Suprapubic skin (tissue), 4 donors: ENCODE measurements at regions not wholly inside any gene's neighbourhood (a gene's known extent, or its start where the extent isn't known, plus 50 kb on each side); places are given as distances from the start of the nearest gene placed in this dataset.

Experiments used
- DNase-seq, 2 donors: peaks; one replicate each; pipeline ENCODE4 v3.0.0-alpha.2; 2019; ENCODE audit warnings: low spot score in 2 of 2
- H3K27ac ChIP-seq: fragments of 200-600 bp; sonication (generic); one replicate; pipeline ENCODE4 v1.5.1; 2019
- H3K27me3 ChIP-seq: fragments of 200-600 bp; sonication (generic); one replicate; pipeline ENCODE4 v1.5.1; 2019
- H3K36me3 ChIP-seq: fragments of 200-600 bp; sonication (generic); one replicate; pipeline ENCODE4 v1.5.1; 2019
- H3K4me1 ChIP-seq: fragments of 200-600 bp; sonication (generic); one replicate; pipeline ENCODE4 v1.5.1; 2019
- H3K4me3 ChIP-seq: fragments of 200-600 bp; sonication (generic); one replicate; pipeline ENCODE4 v1.5.1; 2019; ENCODE audit warnings: mild to moderate bottlenecking
- H3K9me3 ChIP-seq: fragments of 200-600 bp; sonication (generic); one replicate; pipeline ENCODE4 v1.5.1; 2019
- CTCF ChIP-seq, 2 donors: fragments of 200-600 bp in 1 of 2; fragments of 450-650 bp in 1 of 2; sonication (generic) in 1 of 2; IDR thresholded peaks; one replicate each; pipeline ENCODE4 v1.5.1; 2016 to 2019; ENCODE audit warnings: antibody characterized with exemption in 2 of 2, mild to moderate bottlenecking in 1 of 2, moderate library complexity in 1 of 2
- EP300 ChIP-seq: sonication (generic); formaldehyde crosslinking; IDR thresholded peaks from one replicate; pipeline ENCODE4 v1.6.1; 2017; ENCODE audit warnings: antibody characterized with exemption
- POLR2A ChIP-seq, 2 donors: fragments of 450-650 bp; IDR thresholded peaks; one replicate each; pipeline ENCODE4 v1.6.1; 2017; ENCODE audit warnings: antibody characterized with exemption in 2 of 2, mild to moderate bottlenecking in 2 of 2, moderate library complexity in 2 of 2
- POLR2AphosphoS5 ChIP-seq, 3 donors: sonication (generic); formaldehyde crosslinking; IDR thresholded peaks; one replicate each; pipeline ENCODE4 v1.6.1; 2017; ENCODE audit warnings: antibody characterized with exemption in 3 of 3
- WGBS: methylation state at CpG from one replicate; pipeline ENCODE4 v1.1.5; 2018; 5-methylcytosine and 5-hydroxymethylcytosine counted together

- H3K36me3 ChIP-seq = no peaks in the 10 kb centered on the region
- 64% methylated on average over 2 of the region's 2 CpGs for WGBS
- peaks cover 3% of the 10 kb centered on the region for H3K4me1 ChIP-seq
- no peaks in the 10 kb centered on the region for H3K27me3 ChIP-seq
- H3K4me3 ChIP-seq = no peak overlapping the region
- no peaks in the 10 kb centered on the region for H3K9me3 ChIP-seq
- no peak for DNase-seq
- no peak overlapping the region for H3K27ac ChIP-seq
- TF ChIP-seq EP300 = no peak
- TF ChIP-seq POLR2AphosphoS5 (IDR thresholded peaks at IDR 0.05) = no peak
- no peak for TF ChIP-seq POLR2A (IDR thresholded peaks at IDR 0.05)
- TF ChIP-seq CTCF (IDR thresholded peaks at IDR 0.05) = no peak
Measured at GRCh38 chr4:38500433-38500832, 163.6 kb upstream of the KLF3 start.

- Histone ChIP-seq H3K4me3 (no peak overlapping the region), H3K27me3 (no peaks in the 10 kb centered on the region), H3K4me1 (peaks cover 3% of the 10 kb centered on the region), H3K27ac (no peak overlapping the region), H3K9me3 (no peaks in the 10 kb centered on the region), H3K36me3 (no peaks in the 10 kb centered on the region)
- TF ChIP-seq POLR2A (IDR thresholded peaks at IDR 0.05) (no peak), POLR2AphosphoS5 (IDR thresholded peaks at IDR 0.05) (no peak), CTCF (IDR thresholded peaks at IDR 0.05) (no peak), EP300 (no peak)
- no peak for DNase-seq
- WGBS = 89% methylated on average over 2 of the region's 2 CpGs
Measured at GRCh38 chr4:38501698-38502097, 162.3 kb upstream of the KLF3 start.

GRCh38 chr4:38503689-38504395 is 160.2 kb upstream of the KLF3 start:
- Histone ChIP-seq H3K4me3 (no peak overlapping the region), H3K27me3 (no peaks in the 10 kb centered on the region), H3K4me1 (peaks cover 3% of the 10 kb centered on the region), H3K9me3 (no peaks in the 10 kb centered on the region), H3K36me3 (no peaks in the 10 kb centered on the region), H3K27ac (no peak overlapping the region)
- 77% methylated on average over 6 of the region's 6 CpGs for WGBS
- no peak for DNase-seq
- no peak for TF ChIP-seq EP300
- TF ChIP-seq CTCF (IDR thresholded peaks at IDR 0.05) = no peak
- no peak for TF ChIP-seq POLR2A (IDR thresholded peaks at IDR 0.05)
- no peak for TF ChIP-seq POLR2AphosphoS5 (IDR thresholded peaks at IDR 0.05)

GRCh38 chr4:38504396-38504715 is 159.6 kb upstream of the KLF3 start:
- Histone ChIP-seq H3K36me3 (no peaks in the 10 kb centered on the region), H3K9me3 (no peaks in the 10 kb centered on the region), H3K27me3 (no peaks in the 10 kb centered on the region), H3K27ac (no peak overlapping the region), H3K4me3 (no peak overlapping the region), H3K4me1 (peaks cover 3% of the 10 kb centered on the region)
- no peak for TF ChIP-seq EP300
- TF ChIP-seq POLR2AphosphoS5 (IDR thresholded peaks at IDR 0.05) = no peak
- no peak for TF ChIP-seq POLR2A (IDR thresholded peaks at IDR 0.05)
- WGBS = 95% methylated on average over 2 of the region's 2 CpGs
- DNase-seq = no peak

GRCh38 chr4:38509551-38509950 is 154.4 kb upstream of the KLF3 start:
- WGBS = 73% methylated on average over 5 of the region's 5 CpGs

More at GRCh38 chr4:38509551-38509950, 154.4 kb upstream of the KLF3 start:
- no peak for DNase-seq
- Histone ChIP-seq H3K4me1 (no peaks in the 10 kb centered on the region), H3K27ac (no peak overlapping the region), H3K9me3 (no peaks in the 10 kb centered on the region), H3K4me3 (no peak overlapping the region), H3K27me3 (no peaks in the 10 kb centered on the region), H3K36me3 (no peaks in the 10 kb centered on the region)
- TF ChIP-seq EP300 (no peak), POLR2A (IDR thresholded peaks at IDR 0.05) (no peak), CTCF (IDR thresholded peaks at IDR 0.05) (no peak), POLR2AphosphoS5 (IDR thresholded peaks at IDR 0.05) (no peak)
